Uterus (tissue), 3 donors: ENCODE measurements at regions not wholly inside any gene's neighbourhood (a gene's known extent, or its start where the extent isn't known, plus 50 kb on each side); places are given as distances from the start of the nearest gene placed in this dataset.
"Not testable (repeated sequence)": the region's sequence is repeated elsewhere in the genome, so short reads cannot be mapped to it uniquely, and the experiment has no call there.

Experiments used
- DNase-seq, 2 donors: peaks; one replicate each; pipeline ENCODE4 v3.0.0-alpha.2; 2019 to 2020
- H3K27ac ChIP-seq, 2 donors: fragments of 200-600 bp; sonication (generic); 1 replicate in 1 of 2; 2 replicates in 1 of 2; pipeline ENCODE4 v1.5.1; 2016 to 2018
- H3K27me3 ChIP-seq, 2 donors: fragments of 200-600 bp; sonication (generic); one replicate each; pipeline ENCODE4 v1.5.1; 2018 to 2019; ENCODE audit warnings: control low read depth in 1 of 2
- H3K36me3 ChIP-seq, 2 donors: fragments of 200-600 bp; sonication (generic); one replicate each; pipeline ENCODE4 v1.5.1; 2019; ENCODE audit warnings: control low read depth in 1 of 2
- H3K4me1 ChIP-seq, 2 donors: fragments of 200-600 bp; sonication (generic); one replicate each; pipeline ENCODE4 v1.5.1; 2018 to 2019; ENCODE audit warnings: control low read depth in 1 of 2
- H3K4me3 ChIP-seq, 2 donors: fragments of 200-600 bp; sonication (generic); 1 replicate in 1 of 2; 2 replicates in 1 of 2; pipeline ENCODE4 v1.5.1; 2018 to 2019; ENCODE audit warnings: mild to moderate bottlenecking in 1 of 2
- H3K9me3 ChIP-seq, 2 donors: fragments of 200-600 bp; sonication (generic); one replicate each; pipeline ENCODE4 v1.5.1; 2019; ENCODE audit warnings: control low read depth in 1 of 2
- POLR2A ChIP-seq, 2 donors: fragments of 450-650 bp; IDR thresholded peaks; one replicate each; pipeline ENCODE4 v1.6.1; 2016; ENCODE audit warnings: antibody characterized with exemption in 2 of 2, mild to moderate bottlenecking in 1 of 2, moderate library complexity in 1 of 2
- intact Hi-C: fragments of 100-400 bp; cut with DNase I; formaldehyde crosslinking; loops from one replicate; pipeline ENCODE4 v1.15.1; 2023; ENCODE audit warnings: low total_unique reads
- TF ChIP-seq, protein P1 (sequence below), 4 experiments: fragments of 200-600 bp in 2 of 4; fragments of 450-650 bp in 2 of 4; sonication (generic) in 2 of 4; IDR thresholded peaks; one replicate each; pipeline ENCODE4 v1.5.1; 2016 to 2019; ENCODE audit warnings: antibody characterized with exemption in 4 of 4, mild to moderate bottlenecking in 2 of 4, moderate library complexity in 1 of 4
- donor health status: DM: yes; HTN: yes; CAD: no.

DNA sequence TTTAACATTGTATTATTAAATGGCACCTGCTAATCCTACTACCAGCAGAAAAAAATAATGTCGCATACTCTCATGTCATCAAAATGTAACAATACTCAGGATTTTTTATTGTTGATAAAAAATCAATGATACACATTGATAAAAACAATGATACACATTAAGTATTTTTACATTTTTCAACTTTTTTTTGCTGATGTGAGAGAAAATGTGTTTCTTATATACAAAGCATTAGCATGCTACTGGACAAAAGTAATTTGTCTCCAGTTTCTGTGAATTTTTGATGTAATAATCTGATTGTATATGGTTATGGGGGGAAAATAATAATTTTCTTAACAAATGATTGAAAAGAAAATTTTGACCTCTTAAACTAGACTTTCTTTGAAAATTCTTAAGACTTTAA lies 1256.6 kb upstream of the CNTN5 start:
- intact Hi-C loops = no loop called here
- Histone ChIP-seq H3K4me3 (no peak overlapping the region), H3K4me1 (no peaks in the 10 kb centered on the region), H3K27me3 (no peaks in the 10 kb centered on the region), H3K9me3 (no peaks in the 10 kb centered on the region), H3K27ac (no peak overlapping the region), H3K36me3 (no peaks in the 10 kb centered on the region)
- no peak for DNase-seq
- TF ChIP-seq, protein P1, sequence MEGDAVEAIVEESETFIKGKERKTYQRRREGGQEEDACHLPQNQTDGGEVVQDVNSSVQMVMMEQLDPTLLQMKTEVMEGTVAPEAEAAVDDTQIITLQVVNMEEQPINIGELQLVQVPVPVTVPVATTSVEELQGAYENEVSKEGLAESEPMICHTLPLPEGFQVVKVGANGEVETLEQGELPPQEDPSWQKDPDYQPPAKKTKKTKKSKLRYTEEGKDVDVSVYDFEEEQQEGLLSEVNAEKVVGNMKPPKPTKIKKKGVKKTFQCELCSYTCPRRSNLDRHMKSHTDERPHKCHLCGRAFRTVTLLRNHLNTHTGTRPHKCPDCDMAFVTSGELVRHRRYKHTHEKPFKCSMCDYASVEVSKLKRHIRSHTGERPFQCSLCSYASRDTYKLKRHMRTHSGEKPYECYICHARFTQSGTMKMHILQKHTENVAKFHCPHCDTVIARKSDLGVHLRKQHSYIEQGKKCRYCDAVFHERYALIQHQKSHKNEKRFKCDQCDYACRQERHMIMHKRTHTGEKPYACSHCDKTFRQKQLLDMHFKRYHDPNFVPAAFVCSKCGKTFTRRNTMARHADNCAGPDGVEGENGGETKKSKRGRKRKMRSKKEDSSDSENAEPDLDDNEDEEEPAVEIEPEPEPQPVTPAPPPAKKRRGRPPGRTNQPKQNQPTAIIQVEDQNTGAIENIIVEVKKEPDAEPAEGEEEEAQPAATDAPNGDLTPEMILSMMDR (IDR thresholded peaks at IDR 0.05) = no peak
- TF ChIP-seq POLR2A (IDR thresholded peaks at IDR 0.05) = no peak

DNA sequence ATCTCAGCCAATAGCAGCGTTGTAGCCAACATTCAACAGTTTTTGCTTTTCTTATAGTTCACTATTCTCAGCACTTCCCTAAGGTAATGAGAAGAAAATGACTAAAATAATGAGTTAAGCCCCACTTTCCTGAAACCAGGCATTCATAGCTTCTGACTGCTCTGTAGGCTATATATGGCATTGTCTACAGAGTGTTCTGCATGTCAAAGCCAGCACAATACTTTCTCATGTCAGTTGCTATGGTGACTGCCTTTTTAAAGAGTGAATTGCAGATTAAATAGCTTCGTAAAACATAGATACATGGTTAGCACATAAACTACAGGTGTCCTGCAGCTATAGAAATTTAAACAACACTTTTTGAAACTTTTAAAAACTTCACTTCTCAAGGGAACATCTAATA lies 1256.1 kb upstream of the CNTN5 start:
- intact Hi-C loops = no loop called here
- DNase-seq = no peak
- Histone ChIP-seq H3K4me3 (no peak overlapping the region), H3K27me3 (no peaks in the 10 kb centered on the region), H3K4me1 (no peaks in the 10 kb centered on the region), H3K9me3 (no peaks in the 10 kb centered on the region), H3K27ac (no peak overlapping the region), H3K36me3 (no peaks in the 10 kb centered on the region)
- TF ChIP-seq, protein P1 (IDR thresholded peaks at IDR 0.05) = no peak
- no peak for TF ChIP-seq POLR2A (IDR thresholded peaks at IDR 0.05)

DNA sequence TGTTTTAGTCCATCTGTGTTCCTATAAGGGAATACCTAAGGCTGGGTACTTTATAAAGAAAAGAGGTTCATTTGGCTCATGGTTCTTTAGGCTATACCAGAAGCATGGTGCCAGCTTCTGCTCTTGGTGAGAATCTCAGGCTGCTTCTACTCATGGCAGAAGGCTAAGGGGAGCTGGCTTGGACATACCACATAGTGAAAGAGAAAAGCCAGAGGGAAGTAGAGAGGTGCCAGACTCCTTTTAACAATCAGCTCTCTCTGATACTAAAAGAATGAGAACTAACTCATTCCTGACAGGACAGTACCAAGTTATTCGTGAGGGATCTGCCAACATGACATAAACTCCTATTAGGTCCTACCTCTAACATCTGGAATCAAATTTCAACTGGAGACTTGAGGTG lies 1250.2 kb upstream of the CNTN5 start:
- no peak overlapping the region for H3K4me3 ChIP-seq
- TF ChIP-seq, protein P1 (IDR thresholded peaks at IDR 0.05) = no peak
- no peak for TF ChIP-seq POLR2A (IDR thresholded peaks at IDR 0.05)
- no peaks in the 10 kb centered on the region for H3K27me3 ChIP-seq
- no peaks in the 10 kb centered on the region for H3K9me3 ChIP-seq
- intact Hi-C loops = no loop called here
- no peaks in the 10 kb centered on the region for H3K36me3 ChIP-seq
- no peak overlapping the region for H3K27ac ChIP-seq
- H3K4me1 ChIP-seq = no peaks in the 10 kb centered on the region
- no peak for DNase-seq

DNA sequence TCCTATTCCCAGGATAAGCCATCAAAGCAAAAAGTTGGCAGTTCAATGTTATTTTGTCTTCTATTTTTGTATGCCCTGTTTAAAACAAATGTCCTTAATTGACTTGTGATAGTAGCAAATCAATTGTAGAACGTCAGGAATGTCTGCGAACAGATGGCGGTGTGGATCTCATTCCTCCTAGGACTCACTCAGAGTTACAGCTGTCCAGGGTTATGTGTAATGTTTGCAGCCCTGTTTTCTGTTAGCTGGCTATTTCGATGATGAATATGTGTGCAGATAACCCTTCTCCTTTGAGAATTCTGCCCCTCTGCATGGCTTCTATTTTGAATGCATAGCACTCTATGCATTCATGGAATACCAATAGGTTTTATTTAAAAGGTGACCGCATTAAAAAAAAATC lies 1248.0 kb upstream of the CNTN5 start:
- TF ChIP-seq, protein P1 (IDR thresholded peaks at IDR 0.05) = no peak
- TF ChIP-seq POLR2A (IDR thresholded peaks at IDR 0.05) = no peak
- no peak overlapping the region for H3K27ac ChIP-seq
- no peaks in the 10 kb centered on the region for H3K36me3 ChIP-seq
- H3K4me3 ChIP-seq = no peak overlapping the region
- H3K27me3 ChIP-seq = no peaks in the 10 kb centered on the region
- no peaks in the 10 kb centered on the region for H3K4me1 ChIP-seq
- no peak for DNase-seq
- H3K9me3 ChIP-seq = no peaks in the 10 kb centered on the region
- intact Hi-C loops = no loop called here

DNA sequence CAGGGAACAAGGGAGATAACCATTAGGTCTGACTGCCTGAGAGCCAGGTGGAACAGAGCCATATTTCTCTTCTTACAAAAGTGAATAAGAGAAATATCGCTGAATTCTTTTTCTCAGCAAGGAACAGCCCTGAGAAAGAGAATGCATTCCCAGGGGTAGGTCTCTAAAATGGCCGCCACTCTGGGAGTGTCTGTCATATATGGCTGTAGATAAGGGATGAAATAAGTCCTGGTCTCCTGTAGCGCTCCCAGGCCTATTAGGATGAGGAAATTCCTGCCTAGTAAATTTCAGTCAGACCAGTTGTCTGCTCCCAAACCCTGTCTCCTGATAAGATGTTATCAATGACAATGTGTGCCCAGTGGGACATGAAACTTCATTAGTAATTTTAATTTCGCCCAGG lies 1236.4 kb upstream of the CNTN5 start:
- H3K4me3 ChIP-seq, H3K36me3 ChIP-seq, H3K27ac ChIP-seq, H3K4me1 ChIP-seq, H3K9me3 ChIP-seq, intact Hi-C loops, DNase-seq, H3K27me3 ChIP-seq: not testable (repeated sequence)

DNA sequence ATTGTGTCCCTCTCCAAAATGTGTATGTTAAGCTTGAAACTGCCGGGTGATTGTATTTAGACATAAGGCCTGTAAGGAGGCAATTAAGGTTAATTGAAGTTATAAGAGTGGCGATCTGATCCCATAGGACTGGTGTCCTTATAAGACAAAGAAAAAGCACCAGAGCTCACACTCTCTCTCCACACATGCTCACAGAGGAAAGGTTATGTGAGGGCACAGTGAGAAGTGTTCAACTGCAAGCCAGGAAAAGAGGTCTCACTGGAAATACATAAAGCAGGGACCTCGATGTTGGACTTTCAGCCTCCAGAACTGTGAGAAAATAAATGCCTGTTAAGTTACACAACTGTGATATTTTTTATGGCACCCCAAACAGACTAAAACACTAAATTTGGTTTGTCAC lies 1233.8 kb upstream of the CNTN5 start:
- Histone ChIP-seq H3K36me3 (no peaks in the 10 kb centered on the region), H3K27ac (no peak overlapping the region), H3K9me3 (no peaks in the 10 kb centered on the region), H3K4me3 (no peak overlapping the region), H3K4me1 (no peaks in the 10 kb centered on the region), H3K27me3 (no peaks in the 10 kb centered on the region)
- intact Hi-C loops = no loop called here
- DNase-seq = no peak
- TF ChIP-seq POLR2A (IDR thresholded peaks at IDR 0.05) = no peak
- TF ChIP-seq, protein P1 (IDR thresholded peaks at IDR 0.05) = no peak
